ENCODE measurements at regions not wholly inside any gene's neighbourhood (a gene's known extent, or its start where the extent isn't known, plus 50 kb on each side); places are given as distances from the start of the nearest gene placed in this dataset.

- no peak for TF ChIP-seq YY1 (IDR thresholded peaks at IDR 0.05; ENCODE audit: insufficient read depth, insufficient read length)
- TF ChIP-seq SUZ12 (IDR thresholded peaks at IDR 0.05; ENCODE audit: extremely low read depth, insufficient read depth, insufficient read length) = no peak
Measured at GRCh38 chr16:35639233-35640205, 2180.1 kb downstream of the TP53TG3F start.

Measured in NT2/D1 (cell line).